Prostate gland (tissue), 2 donors: ENCODE measurements at regions not wholly inside any gene's neighbourhood (a gene's known extent, or its start where the extent isn't known, plus 50 kb on each side); places are given as distances from the start of the nearest gene placed in this dataset.

ENCODE experiments used
- POLR2A ChIP-seq: fragments of 450-650 bp; IDR thresholded peaks from one replicate; pipeline ENCODE4 v1.6.1; 2016; ENCODE audit warnings: antibody characterized with exemption, mild to moderate bottlenecking
- POLR2AphosphoS5 ChIP-seq: sonication (generic); formaldehyde crosslinking; IDR thresholded peaks from one replicate; pipeline ENCODE4 v1.6.1; 2017; ENCODE audit warnings: antibody characterized with exemption
- TF ChIP-seq, protein P1 (sequence below), 4 experiments: fragments of 200-600 bp in 2 of 4; fragments of 450-650 bp in 2 of 4; sonication (generic) in 2 of 4; IDR thresholded peaks; 1 replicate in 3 of 4; 2 replicates in 1 of 4; pipeline ENCODE4 v1.5.1; 2016 to 2019; ENCODE audit warnings: antibody characterized with exemption in 4 of 4, mild to moderate bottlenecking in 2 of 4, moderate library complexity in 2 of 4

DNA sequence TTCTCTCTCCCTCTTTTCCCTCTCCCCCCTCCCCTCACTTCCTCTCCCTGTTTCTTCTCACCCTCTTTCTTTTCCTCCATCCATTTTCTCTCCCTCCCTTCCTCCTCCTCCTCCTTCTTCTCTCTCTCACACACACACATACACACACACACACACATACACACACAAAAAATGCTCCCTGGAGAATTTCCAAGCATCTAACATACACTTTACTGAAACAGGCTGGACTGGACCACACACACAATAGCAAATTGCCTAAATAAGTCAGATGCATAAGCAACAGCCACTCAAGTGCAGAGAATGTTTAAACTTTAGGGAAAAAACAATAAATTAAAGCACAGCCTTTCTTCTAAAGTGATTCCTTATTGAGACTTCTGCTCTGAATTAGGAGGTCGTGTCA lies 267.7 kb downstream of the FGFR2 start:
- TF ChIP-seq POLR2AphosphoS5 (no peak), POLR2A (no peak)
- TF ChIP-seq, protein P1, sequence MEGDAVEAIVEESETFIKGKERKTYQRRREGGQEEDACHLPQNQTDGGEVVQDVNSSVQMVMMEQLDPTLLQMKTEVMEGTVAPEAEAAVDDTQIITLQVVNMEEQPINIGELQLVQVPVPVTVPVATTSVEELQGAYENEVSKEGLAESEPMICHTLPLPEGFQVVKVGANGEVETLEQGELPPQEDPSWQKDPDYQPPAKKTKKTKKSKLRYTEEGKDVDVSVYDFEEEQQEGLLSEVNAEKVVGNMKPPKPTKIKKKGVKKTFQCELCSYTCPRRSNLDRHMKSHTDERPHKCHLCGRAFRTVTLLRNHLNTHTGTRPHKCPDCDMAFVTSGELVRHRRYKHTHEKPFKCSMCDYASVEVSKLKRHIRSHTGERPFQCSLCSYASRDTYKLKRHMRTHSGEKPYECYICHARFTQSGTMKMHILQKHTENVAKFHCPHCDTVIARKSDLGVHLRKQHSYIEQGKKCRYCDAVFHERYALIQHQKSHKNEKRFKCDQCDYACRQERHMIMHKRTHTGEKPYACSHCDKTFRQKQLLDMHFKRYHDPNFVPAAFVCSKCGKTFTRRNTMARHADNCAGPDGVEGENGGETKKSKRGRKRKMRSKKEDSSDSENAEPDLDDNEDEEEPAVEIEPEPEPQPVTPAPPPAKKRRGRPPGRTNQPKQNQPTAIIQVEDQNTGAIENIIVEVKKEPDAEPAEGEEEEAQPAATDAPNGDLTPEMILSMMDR (IDR thresholded peaks at IDR 0.05) = no peak
